ENCODE measurements at regions not wholly inside any gene's neighbourhood (a gene's known extent, or its start where the extent isn't known, plus 50 kb on each side); places are given as distances from the start of the nearest gene placed in this dataset.

DNA sequence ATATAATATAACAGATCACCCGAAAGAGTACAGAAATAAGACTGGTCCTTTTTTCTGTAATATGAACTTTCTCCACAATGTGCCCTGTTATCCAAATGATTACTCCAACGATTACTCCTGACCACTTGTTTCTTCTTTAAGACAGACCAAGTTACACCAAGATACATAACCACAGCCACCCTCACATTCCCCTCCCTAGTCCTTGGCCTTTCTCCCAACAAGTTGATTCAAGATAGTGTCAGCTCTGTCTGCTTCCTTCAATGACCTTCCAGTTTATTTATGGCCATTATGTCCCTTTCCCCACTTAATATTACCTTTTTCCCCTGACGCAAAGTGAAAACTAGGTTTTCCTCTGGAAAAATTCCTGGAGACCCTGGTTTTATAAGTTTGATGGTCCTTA lies 397.2 kb downstream of the FAM47B start:
- Histone ChIP-seq H3K9me3 (no peaks in the 10 kb centered on the region), H3K4me3 (no peak overlapping the region), H3K27ac (no peak overlapping the region), H3K27me3 (no peaks in the 10 kb centered on the region), H3K4me1 (no peaks in the 10 kb centered on the region), H3K36me3 (no peaks in the 10 kb centered on the region)
- TF ChIP-seq CTCF (IDR thresholded peaks at IDR 0.05) (no peak), POLR2AphosphoS5 (IDR thresholded peaks at IDR 0.05) (no peak), EP300 (IDR thresholded peaks at IDR 0.05) (no peak), POLR2A (IDR thresholded peaks at IDR 0.05) (no peak)
- DNase-seq, result no peak
- 65 to 80% (median 70%) methylated on average over 3 of the region's 3 CpGs for WGBS, 5 donors
- intact Hi-C loops (cut with DNase I; ENCODE audit: low total_unique reads), result no loop called here

DNA sequence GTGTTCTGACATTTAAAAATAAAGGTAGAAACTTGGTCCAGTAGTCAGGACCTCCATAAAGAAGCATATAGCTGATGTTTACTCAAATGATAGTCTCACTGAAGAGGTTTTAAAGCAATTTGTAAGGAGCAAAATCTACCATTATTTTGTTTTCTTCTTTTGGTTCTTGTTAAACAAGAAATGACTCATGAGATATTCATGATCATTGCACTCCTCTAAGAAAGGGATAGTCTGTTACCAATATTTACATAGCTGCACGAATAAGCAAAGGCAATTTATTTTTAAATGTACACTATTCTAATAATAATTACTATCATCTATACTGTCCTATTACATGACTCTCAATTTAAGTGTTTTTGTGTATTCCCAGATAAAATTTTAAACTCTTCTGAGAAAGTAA lies 397.9 kb downstream of the FAM47B start:
- intact Hi-C loops (cut with DNase I; ENCODE audit: low total_unique reads), result no loop called here
- Histone ChIP-seq H3K27me3 (no peaks in the 10 kb centered on the region), H3K4me1 (no peaks in the 10 kb centered on the region), H3K36me3 (no peaks in the 10 kb centered on the region), H3K27ac (no peak overlapping the region), H3K9me3 (no peaks in the 10 kb centered on the region), H3K4me3 (no peak overlapping the region)
- TF ChIP-seq POLR2AphosphoS5 (IDR thresholded peaks at IDR 0.05), result no peak
- 38 to 56% (median 51%) methylated on average over 1 of the region's 1 CpG for WGBS, 5 donors
- no peak for DNase-seq

GRCh38 chrX:35351212-35351611 lies 408.6 kb downstream of the FAM47B start:
- no peaks in the 10 kb centered on the region for H3K36me3 ChIP-seq
- 42 to 94% (median 71%) methylated on average over 1 of the region's 1 CpG for WGBS, 5 donors
- no peak overlapping the region for H3K27ac ChIP-seq
- no peak for TF ChIP-seq EP300 (IDR thresholded peaks at IDR 0.05)
- no peak for TF ChIP-seq POLR2A (IDR thresholded peaks at IDR 0.05)
- TF ChIP-seq POLR2AphosphoS5 (IDR thresholded peaks at IDR 0.05), result no peak
- no peak for TF ChIP-seq CTCF (IDR thresholded peaks at IDR 0.05)
- intact Hi-C loops (cut with DNase I; ENCODE audit: low total_unique reads), result no loop called here
- DNase-seq, result no peak
- H3K4me3 ChIP-seq, result no peak overlapping the region
- peaks cover 0 to 9% (median 4%) of the 10 kb centered on the region in 4 donors for H3K9me3 ChIP-seq
- no peaks in the 10 kb centered on the region for H3K4me1 ChIP-seq
- H3K27me3 ChIP-seq, result no peaks in the 10 kb centered on the region

GRCh38 chrX:35351795-35352483 lies 409.3 kb downstream of the FAM47B start:
- no peak for TF ChIP-seq EP300 (IDR thresholded peaks at IDR 0.05)
- no peak for TF ChIP-seq POLR2A (IDR thresholded peaks at IDR 0.05)
- no peak for TF ChIP-seq POLR2AphosphoS5 (IDR thresholded peaks at IDR 0.05)
- TF ChIP-seq CTCF (IDR thresholded peaks at IDR 0.05), result no peak
- H3K27me3 ChIP-seq, result no peaks in the 10 kb centered on the region
- no peak overlapping the region for H3K4me3 ChIP-seq
- no peaks in the 10 kb centered on the region for H3K36me3 ChIP-seq
- WGBS, 5 donors, result 71 to 94% (median 88%) methylated on average over 5 of the region's 5 CpGs
- H3K9me3 ChIP-seq, result peaks cover 0 to 15% (median 6%) of the 10 kb centered on the region in 4 donors
- intact Hi-C loops (cut with DNase I; ENCODE audit: low total_unique reads), result no loop called here
- DNase-seq, result no peak
- no peaks in the 10 kb centered on the region for H3K4me1 ChIP-seq
- no peak overlapping the region for H3K27ac ChIP-seq

- TF ChIP-seq POLR2A (IDR thresholded peaks at IDR 0.05), result no peak
- no peak for TF ChIP-seq EP300 (IDR thresholded peaks at IDR 0.05)
- no peak for TF ChIP-seq CTCF (IDR thresholded peaks at IDR 0.05)
- TF ChIP-seq POLR2AphosphoS5 (IDR thresholded peaks at IDR 0.05), result no peak
- peaks cover 0 to 22% (median 6%) of the 10 kb centered on the region in 4 donors for H3K9me3 ChIP-seq
- H3K27ac ChIP-seq, result no peak overlapping the region
- no peak overlapping the region for H3K4me3 ChIP-seq
- H3K4me1 ChIP-seq, result no peaks in the 10 kb centered on the region
- H3K27me3 ChIP-seq, result peaks cover 0 to 6% (median 0%) of the 10 kb centered on the region in 3 donors
- DNase-seq, result no peak
- 50 to 66% (median 61%) methylated on average over 3 of the region's 3 CpGs for WGBS, 5 donors
- H3K36me3 ChIP-seq, result no peaks in the 10 kb centered on the region
- intact Hi-C loops (cut with DNase I; ENCODE audit: low total_unique reads), result no loop called here
These were observed 415.1 kb downstream of the FAM47B start for GRCh38 chrX:35357656-35358055.
